Lower leg skin (tissue), 3 donors: ENCODE measurements at regions not wholly inside any gene's neighbourhood (a gene's known extent, or its start where the extent isn't known, plus 50 kb on each side); places are given as distances from the start of the nearest gene placed in this dataset.

ENCODE experiments used
- POLR2A ChIP-seq, 2 donors: fragments of 450-650 bp; IDR thresholded peaks; one replicate each; pipeline ENCODE4 v1.6.1; 2016 to 2017; ENCODE audit warnings: antibody characterized with exemption in 2 of 2, mild to moderate bottlenecking in 1 of 2, moderate library complexity in 1 of 2
- TF ChIP-seq, protein P1 (sequence below), 3 donors: fragments of 450-650 bp; IDR thresholded peaks; one replicate each; pipeline ENCODE4 v1.5.1; 2016; ENCODE audit warnings: antibody characterized with exemption in 3 of 3, mild to moderate bottlenecking in 3 of 3, moderate library complexity in 2 of 3

DNA sequence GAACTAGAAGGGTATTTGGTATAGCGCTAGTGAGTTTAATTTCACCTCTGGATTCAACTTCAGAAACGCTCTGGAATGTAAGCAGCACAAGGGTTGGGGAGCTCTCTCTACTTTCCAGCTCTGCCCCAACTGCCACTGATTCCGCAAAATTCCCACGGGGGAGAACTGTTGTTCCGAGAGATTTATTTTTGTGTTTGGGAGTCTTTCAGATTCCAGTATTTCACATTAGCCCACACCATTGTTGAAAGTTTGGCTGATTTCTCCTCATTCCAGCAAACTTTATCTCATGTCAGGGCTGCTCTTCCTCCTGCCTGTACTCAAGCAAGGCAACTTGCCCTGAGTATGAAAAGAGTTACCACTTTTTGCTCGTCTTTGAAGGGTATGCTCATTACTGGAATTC lies 198.5 kb upstream of the EGFLAM start:
- TF ChIP-seq, protein P1, sequence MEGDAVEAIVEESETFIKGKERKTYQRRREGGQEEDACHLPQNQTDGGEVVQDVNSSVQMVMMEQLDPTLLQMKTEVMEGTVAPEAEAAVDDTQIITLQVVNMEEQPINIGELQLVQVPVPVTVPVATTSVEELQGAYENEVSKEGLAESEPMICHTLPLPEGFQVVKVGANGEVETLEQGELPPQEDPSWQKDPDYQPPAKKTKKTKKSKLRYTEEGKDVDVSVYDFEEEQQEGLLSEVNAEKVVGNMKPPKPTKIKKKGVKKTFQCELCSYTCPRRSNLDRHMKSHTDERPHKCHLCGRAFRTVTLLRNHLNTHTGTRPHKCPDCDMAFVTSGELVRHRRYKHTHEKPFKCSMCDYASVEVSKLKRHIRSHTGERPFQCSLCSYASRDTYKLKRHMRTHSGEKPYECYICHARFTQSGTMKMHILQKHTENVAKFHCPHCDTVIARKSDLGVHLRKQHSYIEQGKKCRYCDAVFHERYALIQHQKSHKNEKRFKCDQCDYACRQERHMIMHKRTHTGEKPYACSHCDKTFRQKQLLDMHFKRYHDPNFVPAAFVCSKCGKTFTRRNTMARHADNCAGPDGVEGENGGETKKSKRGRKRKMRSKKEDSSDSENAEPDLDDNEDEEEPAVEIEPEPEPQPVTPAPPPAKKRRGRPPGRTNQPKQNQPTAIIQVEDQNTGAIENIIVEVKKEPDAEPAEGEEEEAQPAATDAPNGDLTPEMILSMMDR (IDR thresholded peaks at IDR 0.05), result no peak
- no peak for TF ChIP-seq POLR2A (IDR thresholded peaks at IDR 0.05)
